ENCODE measurements at regions not wholly inside any gene's neighbourhood (a gene's known extent, or its start where the extent isn't known, plus 50 kb on each side); places are given as distances from the start of the nearest gene placed in this dataset.
A peak's percentile ranks its signal among the peaks of the same experiment; 100 is the strongest.

DNA sequence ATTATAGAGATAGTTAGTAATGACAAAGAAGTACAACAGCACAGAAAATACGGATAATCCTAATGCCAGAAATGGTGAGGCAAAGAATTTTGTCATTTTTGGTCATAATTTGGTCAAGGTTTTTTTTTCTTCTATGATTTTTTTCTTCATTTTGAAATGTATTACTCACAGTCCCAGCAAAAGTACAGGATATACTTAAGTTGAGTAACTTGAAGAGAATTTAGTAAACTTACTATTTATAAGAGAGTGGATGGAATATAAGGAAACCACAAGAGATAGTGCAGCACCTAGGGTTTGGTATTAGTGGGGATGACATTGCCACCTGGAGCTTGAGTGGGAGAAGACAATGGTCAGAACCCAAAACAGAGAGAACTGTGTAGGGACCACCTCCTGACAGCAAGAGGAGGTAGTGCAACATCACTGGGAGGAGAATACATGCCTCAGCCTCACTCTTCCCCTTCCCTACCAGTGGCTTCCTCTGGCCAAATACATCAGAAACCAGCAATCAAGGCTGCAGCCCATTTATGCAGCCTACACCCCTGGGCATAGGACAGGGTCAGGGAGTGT, 434.5 kb upstream of the TRPC7 start:
- H3K4me3 ChIP-seq (ENCODE audit: low read length): no peak overlapping the region
- DNase-seq (ENCODE audit: low read depth): no peak
- TF ChIP-seq, protein P1, sequence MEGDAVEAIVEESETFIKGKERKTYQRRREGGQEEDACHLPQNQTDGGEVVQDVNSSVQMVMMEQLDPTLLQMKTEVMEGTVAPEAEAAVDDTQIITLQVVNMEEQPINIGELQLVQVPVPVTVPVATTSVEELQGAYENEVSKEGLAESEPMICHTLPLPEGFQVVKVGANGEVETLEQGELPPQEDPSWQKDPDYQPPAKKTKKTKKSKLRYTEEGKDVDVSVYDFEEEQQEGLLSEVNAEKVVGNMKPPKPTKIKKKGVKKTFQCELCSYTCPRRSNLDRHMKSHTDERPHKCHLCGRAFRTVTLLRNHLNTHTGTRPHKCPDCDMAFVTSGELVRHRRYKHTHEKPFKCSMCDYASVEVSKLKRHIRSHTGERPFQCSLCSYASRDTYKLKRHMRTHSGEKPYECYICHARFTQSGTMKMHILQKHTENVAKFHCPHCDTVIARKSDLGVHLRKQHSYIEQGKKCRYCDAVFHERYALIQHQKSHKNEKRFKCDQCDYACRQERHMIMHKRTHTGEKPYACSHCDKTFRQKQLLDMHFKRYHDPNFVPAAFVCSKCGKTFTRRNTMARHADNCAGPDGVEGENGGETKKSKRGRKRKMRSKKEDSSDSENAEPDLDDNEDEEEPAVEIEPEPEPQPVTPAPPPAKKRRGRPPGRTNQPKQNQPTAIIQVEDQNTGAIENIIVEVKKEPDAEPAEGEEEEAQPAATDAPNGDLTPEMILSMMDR (conservative IDR thresholded peaks at IDR 0.05; ENCODE audit: low read length): no peak

DNA sequence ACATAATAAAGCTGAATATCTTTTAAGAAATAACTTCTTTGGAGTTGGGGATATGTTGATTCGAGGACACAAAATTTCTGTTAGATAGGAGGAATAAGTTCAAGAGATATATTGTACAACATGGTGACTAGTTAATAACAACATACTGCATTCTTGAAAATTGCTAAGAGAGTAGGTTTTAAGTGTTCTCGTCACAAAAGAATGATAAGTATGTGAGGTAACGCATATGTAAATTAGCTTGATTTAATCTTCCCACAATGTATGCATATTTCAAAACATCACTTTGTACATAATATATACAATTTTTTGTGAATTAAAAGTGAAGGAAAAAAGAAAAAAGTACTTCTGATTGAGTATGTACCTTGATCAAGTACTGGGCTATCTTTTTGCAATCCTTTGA, 428.0 kb upstream of the TRPC7 start:
- H3K4me3 ChIP-seq (ENCODE audit: low read length): no peak overlapping the region
- no peak for DNase-seq (ENCODE audit: low read depth)
- TF ChIP-seq, protein P1 (conservative IDR thresholded peaks at IDR 0.05; ENCODE audit: low read length): no peak

DNA sequence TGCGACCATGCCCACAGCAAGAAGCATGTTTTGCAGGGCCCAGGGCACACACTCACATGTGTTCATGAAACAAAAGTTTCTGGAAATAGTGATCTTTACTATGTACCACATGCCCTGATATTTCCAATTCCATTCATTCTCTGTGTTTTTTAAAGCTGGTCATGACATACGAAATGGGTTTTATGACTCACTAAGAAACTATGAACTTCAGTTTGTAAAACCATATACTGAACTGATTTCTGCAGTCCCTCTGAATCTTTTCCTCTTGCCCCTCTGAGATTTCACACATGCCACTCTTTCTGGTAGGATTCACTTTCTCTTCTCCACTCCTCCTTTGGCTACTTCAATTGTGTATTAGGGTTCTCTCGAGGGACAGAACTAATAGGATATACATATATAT, 416.1 kb upstream of the TRPC7 start:
- peak; percentile 69 for DNase-seq (ENCODE audit: low read depth)
- TF ChIP-seq, protein P1 (conservative IDR thresholded peaks at IDR 0.05; ENCODE audit: low read length): no peak
- H3K4me3 ChIP-seq (ENCODE audit: low read length): no peak overlapping the region

DNA sequence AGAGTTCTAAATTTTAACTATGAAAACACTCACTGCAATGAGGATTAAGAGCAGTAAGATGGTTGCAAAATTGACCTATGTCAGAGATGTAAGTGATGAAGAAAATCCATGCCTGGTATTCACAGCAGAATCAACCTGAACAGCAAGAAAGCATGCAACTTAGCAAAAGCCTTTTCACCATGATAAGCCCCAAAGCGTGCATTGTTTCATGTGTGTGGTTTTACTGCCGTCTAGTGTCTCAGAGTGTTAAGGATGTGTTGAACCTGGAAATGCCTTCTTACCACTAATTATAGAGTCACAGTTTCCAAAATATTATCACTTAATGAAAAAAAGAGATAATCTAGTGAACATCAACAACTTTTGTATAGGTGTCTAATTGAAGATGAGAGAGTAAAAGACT, 415.2 kb upstream of the TRPC7 start:
- DNase-seq (ENCODE audit: low read depth): no peak
- TF ChIP-seq, protein P1 (conservative IDR thresholded peaks at IDR 0.05; ENCODE audit: low read length): no peak

DNA sequence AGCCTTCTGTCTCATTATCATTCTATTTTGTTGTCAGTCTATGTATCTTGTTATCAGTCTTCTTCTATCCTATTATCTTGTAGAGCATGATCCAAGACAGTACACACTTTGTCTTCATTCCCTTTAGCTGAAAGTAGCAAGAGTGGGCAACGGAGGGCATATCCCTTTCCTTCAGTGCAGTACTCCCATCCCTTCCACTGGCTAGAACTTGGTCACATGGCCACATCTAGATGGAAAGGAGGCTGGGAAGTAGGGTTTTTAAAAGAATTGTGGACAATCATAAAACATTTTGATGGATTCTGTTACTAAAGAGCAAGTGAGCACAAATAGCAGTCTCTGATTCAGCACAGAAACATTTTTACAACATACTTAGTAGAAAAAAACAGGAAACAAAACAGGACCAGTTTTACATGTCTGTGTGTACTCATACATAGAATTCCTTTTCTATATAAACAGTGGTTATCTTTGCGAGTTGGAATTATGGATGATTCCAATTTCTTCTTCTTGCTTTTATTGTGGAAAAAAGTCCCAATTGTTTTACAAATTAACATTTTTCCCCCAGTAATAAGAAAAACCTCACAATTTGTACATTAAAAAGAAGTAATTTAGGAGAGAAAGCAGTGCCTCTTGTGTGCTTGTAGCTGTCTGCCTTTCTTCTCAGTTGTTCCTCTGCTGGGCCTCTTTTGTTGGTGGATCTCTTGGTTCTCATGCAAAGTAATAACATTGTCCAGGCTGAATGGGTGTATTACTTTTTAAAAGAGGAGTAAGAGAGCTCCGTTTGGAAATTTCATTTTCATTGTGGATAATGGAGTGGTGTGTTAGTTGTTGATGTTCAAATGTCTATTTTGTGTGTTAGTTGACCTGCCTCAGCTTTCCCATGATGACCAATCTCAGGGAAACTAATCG, 410.9 kb upstream of the TRPC7 start:
- TF ChIP-seq, protein P1 (conservative IDR thresholded peaks at IDR 0.05; ENCODE audit: low read length): no peak
- DNase-seq (ENCODE audit: low read depth): peak; percentile 45
- no peak overlapping the region for H3K4me3 ChIP-seq (ENCODE audit: low read length)

More for the DNA sequence above, 415.2 kb upstream of the TRPC7 start:
- H3K4me3 ChIP-seq (ENCODE audit: low read length): no peak overlapping the region

DNA sequence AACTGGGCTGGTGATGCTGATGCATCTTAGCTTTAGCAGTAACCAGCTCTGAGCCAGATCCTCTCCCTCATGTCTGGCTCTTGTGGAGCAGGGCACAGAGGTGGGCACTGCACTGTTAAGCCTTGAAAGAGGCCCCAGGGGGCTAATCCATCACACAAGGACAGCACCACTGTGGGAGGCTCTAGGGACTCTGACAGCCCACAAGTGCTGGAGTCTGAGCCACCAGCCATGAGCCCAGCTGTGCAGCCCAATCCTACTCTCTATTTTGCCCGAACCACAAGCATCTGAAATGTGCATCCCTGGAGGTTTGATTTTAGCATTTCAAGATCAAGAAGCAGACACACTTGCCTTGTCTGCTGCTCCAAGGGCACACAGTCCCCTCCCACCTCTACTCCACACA, 407.1 kb upstream of the TRPC7 start:
- no peak for DNase-seq (ENCODE audit: low read depth)
- TF ChIP-seq, protein P1 (conservative IDR thresholded peaks at IDR 0.05; ENCODE audit: low read length): no peak
- H3K4me3 ChIP-seq (ENCODE audit: low read length): no peak overlapping the region

Measured in AG10803 (cell line).